DOHH2 (cell line): ENCODE measurements at regions not wholly inside any gene's neighbourhood (a gene's known extent, or its start where the extent isn't known, plus 50 kb on each side); places are given as distances from the start of the nearest gene placed in this dataset.

Experiments used
- H3F3A ChIP-seq: fragments of 200-600 bp; sonication (generic), shearing (Covaris generic); 2 replicates; pipeline ENCODE4 v1.6.0; 2016; ENCODE audit warnings: antibody characterized with exemption, mild to moderate bottlenecking; ENCODE audit not compliant: control insufficient read depth, insufficient read depth
- H3K27ac ChIP-seq: fragments of 200-600 bp; sonication (generic); 2 replicates; pipeline ENCODE4 v1.5.1; 2014; ENCODE audit warnings: low read depth, mild to moderate bottlenecking, low read length, moderate library complexity
- H3K27me3 ChIP-seq: fragments of 200-600 bp; sonication (generic); 2 replicates; pipeline ENCODE4 v1.6.1; 2014; ENCODE audit warnings: mild to moderate bottlenecking, low read length, mixed read lengths; ENCODE audit not compliant: control insufficient read depth
- H3K36me3 ChIP-seq: fragments of 200-600 bp; sonication (generic); 2 replicates; pipeline ENCODE4 v1.6.1; 2014; ENCODE audit warnings: mild to moderate bottlenecking, low read length, moderate library complexity, mixed read lengths; ENCODE audit not compliant: control insufficient read depth
- H3K4me1 ChIP-seq: fragments of 200-600 bp; sonication (generic); 2 replicates; pipeline ENCODE4 v1.6.1; 2014; ENCODE audit warnings: mild to moderate bottlenecking, low read length, mixed read lengths; ENCODE audit not compliant: control insufficient read depth
- H3K4me2 ChIP-seq: fragments of 200-600 bp; sonication (generic); 2 replicates; pipeline ENCODE4 v1.6.0; 2014; ENCODE audit warnings: mild to moderate bottlenecking, low read length, moderate library complexity
- H3K4me3 ChIP-seq: fragments of 200-600 bp; sonication (generic); 2 replicates; pipeline ENCODE4 v1.5.1; 2014; ENCODE audit warnings: mild to moderate bottlenecking, low read length, mixed read lengths
- H3K79me2 ChIP-seq: fragments of 200-600 bp; sonication (generic); 2 replicates; pipeline ENCODE4 v1.6.1; 2014; ENCODE audit warnings: mild to moderate bottlenecking, low read length, mixed read lengths; ENCODE audit not compliant: control insufficient read depth
- H3K9me2 ChIP-seq: fragments of 200-600 bp; sonication (generic); replicated peaks from 2 replicates; pipeline ENCODE4 v1.6.1; 2014; ENCODE audit warnings: mild to moderate bottlenecking, low read length, mixed read lengths; ENCODE audit not compliant: control insufficient read depth
- H3K9me3 ChIP-seq: fragments of 200-600 bp; sonication (generic); 2 replicates; pipeline ENCODE4 v1.6.1; 2014; ENCODE audit warnings: antibody characterized with exemption, low read length, mixed read lengths; ENCODE audit not compliant: control insufficient read depth, insufficient read depth
- H4K20me1 ChIP-seq: fragments of 200-600 bp; sonication (generic); 2 replicates; pipeline ENCODE4 v1.6.0; 2014; ENCODE audit warnings: low read depth, mild to moderate bottlenecking, antibody characterized with exemption, low read length, moderate library complexity; ENCODE audit not compliant: control insufficient read depth, insufficient read depth
- EZH2phosphoT487 ChIP-seq: fragments of 200-600 bp; sonication (generic); IDR thresholded peaks from 2 replicates; pipeline ENCODE4 v1.6.1; 2017; ENCODE audit warnings: borderline replicate concordance, mild to moderate bottlenecking, antibody characterized with exemption, low read length, moderate library complexity, mixed read lengths
- TF ChIP-seq, protein P1 (sequence below): fragments of 200-600 bp; sonication (generic); IDR thresholded peaks from one replicate; pipeline ENCODE4 v1.5.1; 2014; ENCODE audit warnings: antibody characterized with exemption, mild to moderate bottlenecking, low read depth, low read length; ENCODE audit not compliant: poor library complexity, severe bottlenecking

DNA sequence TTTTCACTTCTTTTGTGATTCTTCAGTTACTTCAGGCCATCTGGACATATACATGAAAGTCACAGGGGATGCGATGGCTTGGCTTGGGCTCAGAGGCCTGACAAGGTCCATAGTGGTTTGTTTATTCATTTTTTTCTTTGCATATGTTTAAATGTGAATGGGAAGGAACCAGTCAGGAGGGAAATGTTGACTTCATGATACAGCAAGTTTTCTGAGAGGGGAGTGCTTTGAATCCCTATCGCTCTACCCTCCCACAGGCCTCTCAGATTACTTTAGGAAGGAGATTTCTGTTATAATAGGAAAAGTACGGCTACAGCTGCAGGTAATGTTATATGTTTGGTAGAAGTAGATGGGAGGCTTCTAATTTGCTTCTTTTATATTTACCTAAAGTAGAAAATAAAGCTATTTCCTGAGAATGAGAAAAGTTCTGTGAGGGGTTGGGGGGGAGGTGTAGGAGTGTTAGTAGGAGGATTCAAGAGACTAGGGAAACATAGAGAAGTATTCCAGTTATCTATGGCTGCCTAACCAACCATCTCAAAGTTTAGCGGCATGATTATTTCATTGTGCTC lies 322.9 kb downstream of the RAPGEF2 start:
- Histone ChIP-seq H3K4me3 (no peak overlapping the region), H3K36me3 (no peaks in the 10 kb centered on the region), H4K20me1 (no peaks in the 10 kb centered on the region), H3K79me2 (no peaks in the 10 kb centered on the region), H3K27me3 (no peaks in the 10 kb centered on the region), H3K4me1 (no peaks in the 10 kb centered on the region), H3K9me3 (peaks cover under 1% of the 10 kb centered on the region; the same call in 1 of the 2 replicates), H3K27ac (no peak overlapping the region), H3F3A (no peaks in the 10 kb centered on the region), H3K4me2 (no peak overlapping the region), H3K9me2 (no peaks in the 10 kb centered on the region)
- TF ChIP-seq, protein P1, sequence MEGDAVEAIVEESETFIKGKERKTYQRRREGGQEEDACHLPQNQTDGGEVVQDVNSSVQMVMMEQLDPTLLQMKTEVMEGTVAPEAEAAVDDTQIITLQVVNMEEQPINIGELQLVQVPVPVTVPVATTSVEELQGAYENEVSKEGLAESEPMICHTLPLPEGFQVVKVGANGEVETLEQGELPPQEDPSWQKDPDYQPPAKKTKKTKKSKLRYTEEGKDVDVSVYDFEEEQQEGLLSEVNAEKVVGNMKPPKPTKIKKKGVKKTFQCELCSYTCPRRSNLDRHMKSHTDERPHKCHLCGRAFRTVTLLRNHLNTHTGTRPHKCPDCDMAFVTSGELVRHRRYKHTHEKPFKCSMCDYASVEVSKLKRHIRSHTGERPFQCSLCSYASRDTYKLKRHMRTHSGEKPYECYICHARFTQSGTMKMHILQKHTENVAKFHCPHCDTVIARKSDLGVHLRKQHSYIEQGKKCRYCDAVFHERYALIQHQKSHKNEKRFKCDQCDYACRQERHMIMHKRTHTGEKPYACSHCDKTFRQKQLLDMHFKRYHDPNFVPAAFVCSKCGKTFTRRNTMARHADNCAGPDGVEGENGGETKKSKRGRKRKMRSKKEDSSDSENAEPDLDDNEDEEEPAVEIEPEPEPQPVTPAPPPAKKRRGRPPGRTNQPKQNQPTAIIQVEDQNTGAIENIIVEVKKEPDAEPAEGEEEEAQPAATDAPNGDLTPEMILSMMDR = no peak
- no peak for TF ChIP-seq EZH2phosphoT487

DNA sequence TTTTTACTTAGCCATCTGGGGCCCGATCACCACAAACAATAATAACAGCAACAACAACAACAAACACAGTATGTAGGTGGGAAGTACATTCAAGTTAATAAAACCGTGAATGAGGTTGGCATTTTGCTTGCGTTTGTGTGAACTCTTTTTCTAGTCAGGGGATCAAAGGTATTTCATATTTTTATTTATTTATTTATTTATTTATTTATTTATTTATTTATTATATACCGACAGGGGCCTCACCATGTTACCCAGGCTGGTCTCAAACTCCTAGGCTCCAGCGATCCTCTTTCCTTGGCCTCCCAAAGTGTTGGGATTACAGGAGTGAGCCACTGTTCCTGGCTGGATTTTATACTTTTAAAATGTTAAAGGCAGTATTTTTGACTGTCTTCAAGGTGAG lies 325.4 kb downstream of the RAPGEF2 start:
- Histone ChIP-seq H3F3A (no peaks in the 10 kb centered on the region), H3K9me3 (no peaks in the 10 kb centered on the region), H3K9me2 (no peaks in the 10 kb centered on the region), H3K4me3 (no peak overlapping the region), H3K27me3 (no peaks in the 10 kb centered on the region), H3K4me1 (no peaks in the 10 kb centered on the region), H3K79me2 (no peaks in the 10 kb centered on the region), H4K20me1 (no peaks in the 10 kb centered on the region), H3K27ac (no peak overlapping the region), H3K4me2 (no peak overlapping the region), H3K36me3 (no peaks in the 10 kb centered on the region)
- TF ChIP-seq EZH2phosphoT487 = no peak
- TF ChIP-seq, protein P1 = no peak

DNA sequence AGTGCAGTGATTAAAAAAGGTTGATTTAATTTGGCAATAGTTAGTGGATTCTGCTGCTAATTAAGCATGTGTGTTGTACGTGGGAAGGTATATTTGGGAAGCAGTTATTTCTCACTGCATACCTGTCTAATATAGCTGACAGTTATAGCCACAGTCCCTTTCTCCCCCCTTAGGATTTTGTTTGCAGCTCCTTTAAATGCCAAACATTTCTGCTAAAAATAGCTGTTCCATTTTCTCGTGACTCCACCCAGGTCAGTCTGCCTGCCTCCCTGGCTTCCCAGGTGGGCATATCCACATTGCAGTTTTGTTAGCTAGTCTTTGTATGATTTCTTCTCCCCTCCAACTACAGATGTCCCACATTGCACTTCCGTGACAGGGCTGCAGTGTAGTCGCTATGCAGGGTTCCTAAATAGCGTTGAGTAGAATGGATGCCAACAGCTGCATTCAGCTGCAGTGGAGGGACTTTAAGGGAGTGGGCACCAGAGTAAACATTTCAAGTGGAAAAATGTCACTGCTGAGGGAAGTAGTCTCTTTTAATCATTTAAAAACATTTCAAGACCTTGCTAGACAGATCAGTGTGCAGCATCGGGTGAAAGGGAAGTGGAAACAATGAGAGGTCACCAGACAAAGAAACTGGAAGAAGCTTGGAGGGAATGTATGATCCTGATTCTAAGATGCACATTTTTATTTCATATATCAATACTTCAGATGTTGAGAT lies 326.3 kb downstream of the RAPGEF2 start:
- Histone ChIP-seq H3K9me3 (no peaks in the 10 kb centered on the region), H3K4me2 (no peak overlapping the region), H3F3A (no peaks in the 10 kb centered on the region), H4K20me1 (no peaks in the 10 kb centered on the region), H3K4me1 (no peaks in the 10 kb centered on the region), H3K9me2 (no peaks in the 10 kb centered on the region), H3K27ac (no peak overlapping the region), H3K79me2 (no peaks in the 10 kb centered on the region), H3K4me3 (no peak overlapping the region), H3K27me3 (no peaks in the 10 kb centered on the region), H3K36me3 (no peaks in the 10 kb centered on the region)
- TF ChIP-seq, protein P1 = no peak
- no peak for TF ChIP-seq EZH2phosphoT487
